ENCODE measurements at regions not wholly inside any gene's neighbourhood (a gene's known extent, or its start where the extent isn't known, plus 50 kb on each side); places are given as distances from the start of the nearest gene placed in this dataset.

DNA sequence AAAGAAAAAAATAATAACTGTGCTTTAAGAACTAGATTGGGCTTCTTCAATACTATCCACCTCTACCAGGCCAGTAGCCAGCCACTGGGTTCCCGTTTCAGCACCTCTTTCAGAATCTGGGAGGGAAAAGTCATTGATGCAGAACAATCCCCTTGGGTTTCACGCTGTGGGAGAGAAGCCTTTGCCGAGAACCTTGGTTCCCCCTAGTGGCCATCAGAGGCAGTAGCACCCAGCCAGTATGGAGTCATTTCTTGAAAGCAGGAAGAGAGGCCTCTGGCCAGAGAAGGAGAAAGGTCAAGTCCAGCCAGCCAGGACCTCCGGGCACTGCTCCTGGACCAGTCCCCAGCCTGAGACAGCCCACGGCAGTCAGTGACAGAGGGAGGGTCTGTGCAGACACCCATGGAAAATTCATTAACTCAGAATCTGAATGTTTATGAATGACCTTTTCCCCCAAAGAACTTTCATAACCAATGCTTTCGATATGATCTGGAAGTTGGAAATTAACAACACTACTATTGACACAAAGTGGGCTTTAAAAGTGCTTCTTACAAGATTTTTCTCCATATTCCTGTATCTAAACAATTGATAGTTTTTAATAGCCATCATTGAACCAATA is 51.2 kb upstream of the CDH5 start:
- DNase-seq: peak; percentile 76

DNA sequence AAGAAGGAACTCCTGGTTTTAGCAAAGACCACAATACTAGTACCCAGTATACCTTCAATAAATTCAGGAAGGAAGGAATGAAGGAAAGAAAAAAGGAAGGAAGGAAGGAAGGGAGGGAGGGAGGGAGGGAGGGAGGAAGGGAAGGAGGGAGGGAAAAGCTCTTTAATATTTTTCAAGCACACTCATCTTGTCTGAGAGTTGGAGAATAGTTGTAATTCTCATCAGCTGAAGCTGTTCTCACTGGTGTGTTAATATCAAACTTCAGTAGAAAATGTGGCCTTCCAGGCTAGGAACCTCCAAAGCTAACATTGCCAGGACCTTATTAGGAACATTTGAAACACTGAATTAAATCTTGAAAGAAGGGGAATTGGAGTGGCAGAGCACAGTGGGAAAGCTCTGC is 55.2 kb upstream of the CDH5 start:
- no peak for DNase-seq

- no peak for DNase-seq
These were observed 57.2 kb upstream of the CDH5 start for GRCh38 chr16:66309215-66309807.

DNA sequence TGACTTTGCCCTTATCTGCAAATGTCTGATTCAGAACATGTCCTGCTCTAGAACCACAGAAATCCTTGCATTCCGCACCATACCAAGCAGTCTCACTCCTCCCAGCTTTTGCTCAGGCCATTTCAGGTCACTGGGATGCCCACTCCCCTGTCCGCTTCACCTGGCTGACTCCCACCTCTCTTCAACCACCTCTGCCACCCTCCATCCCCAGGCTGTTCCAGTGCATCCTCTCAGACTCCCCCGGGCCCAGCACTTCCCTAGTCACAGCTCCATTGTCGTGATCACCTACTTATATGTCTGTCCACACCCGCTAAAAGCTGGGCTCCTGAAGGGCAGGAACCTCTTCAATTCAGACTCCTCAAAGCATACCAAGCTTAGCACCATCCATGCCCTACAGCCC is 58.4 kb upstream of the CDH5 start:
- DNase-seq: no peak

DNA sequence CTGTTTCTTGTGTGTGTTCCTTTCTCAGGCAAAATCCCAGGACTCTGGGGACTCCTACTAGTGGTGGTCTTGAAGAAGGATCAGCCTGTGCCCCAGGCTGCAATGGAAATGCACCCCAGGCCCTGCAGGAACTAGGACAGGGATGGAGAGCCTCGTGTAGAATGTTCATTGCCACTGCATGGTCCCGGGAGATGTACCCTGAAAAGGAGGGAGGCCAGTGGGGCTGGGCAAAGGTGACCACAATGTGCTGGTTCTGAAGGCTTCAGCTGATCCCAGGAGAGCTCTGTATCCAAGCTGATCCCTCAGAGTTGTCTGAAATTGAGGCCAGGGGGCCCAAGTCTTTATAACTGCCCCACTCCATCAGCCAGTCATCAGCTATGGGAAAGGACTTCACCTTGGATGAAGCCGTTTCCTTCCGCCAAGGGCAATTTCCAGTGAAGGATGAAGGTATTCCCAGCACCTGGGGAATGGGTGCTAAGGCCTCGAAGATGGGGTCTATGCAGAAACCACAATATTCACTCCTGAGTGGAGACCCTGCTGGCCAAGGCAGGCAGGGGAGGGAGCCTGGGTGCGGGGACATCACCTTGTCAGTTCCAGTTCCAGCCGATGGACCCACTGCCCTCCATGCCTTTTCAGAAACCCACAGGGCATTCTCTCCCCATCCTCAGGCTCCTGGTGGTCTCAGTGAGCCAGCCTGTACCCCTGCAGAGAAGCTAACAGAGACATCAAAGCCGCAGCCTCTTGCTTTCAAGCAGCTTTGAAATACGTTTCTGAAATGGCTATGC is 59.9 kb upstream of the CDH5 start:
- no peak for DNase-seq

DNA sequence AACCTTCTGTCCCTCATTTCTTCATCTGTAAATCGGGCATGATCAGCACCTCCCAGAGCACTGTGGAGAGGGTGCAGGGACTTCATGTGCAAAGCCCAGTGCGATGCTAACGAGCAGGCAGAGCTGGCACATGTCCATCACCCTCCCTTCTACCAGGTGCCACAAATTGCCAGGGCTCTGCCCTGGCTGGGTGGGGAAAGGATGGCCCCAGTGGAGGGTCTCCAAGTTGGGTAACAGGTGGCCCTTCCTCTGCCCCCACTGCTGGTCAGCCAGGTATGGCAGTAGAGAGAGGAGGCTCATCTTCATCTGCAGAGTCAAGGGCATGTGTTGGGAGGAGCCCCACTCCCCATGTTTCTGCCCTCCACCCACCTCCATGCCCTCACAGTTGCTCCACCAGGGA is 61.5 kb upstream of the CDH5 start:
- DNase-seq: no peak

DNA sequence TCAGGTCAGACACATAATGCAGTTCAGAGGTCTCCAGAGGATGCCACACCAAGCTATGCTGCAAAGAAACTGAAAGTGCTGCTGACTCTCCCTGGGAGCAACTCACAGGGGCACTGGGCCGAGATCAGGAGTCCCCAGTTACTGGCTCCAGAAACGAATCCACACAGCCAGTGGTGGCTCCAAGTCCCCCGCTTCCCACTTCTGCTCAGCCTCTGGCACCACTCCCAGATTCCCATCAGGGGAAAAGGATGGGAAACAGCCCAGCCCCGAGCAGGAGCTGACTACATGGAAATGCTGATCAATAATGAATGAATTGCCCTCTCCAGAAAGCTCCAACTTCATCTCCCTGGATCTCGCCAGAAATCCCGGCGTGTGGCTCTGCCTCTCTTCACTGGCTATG is 62.3 kb upstream of the CDH5 start:
- no peak for DNase-seq

DNA sequence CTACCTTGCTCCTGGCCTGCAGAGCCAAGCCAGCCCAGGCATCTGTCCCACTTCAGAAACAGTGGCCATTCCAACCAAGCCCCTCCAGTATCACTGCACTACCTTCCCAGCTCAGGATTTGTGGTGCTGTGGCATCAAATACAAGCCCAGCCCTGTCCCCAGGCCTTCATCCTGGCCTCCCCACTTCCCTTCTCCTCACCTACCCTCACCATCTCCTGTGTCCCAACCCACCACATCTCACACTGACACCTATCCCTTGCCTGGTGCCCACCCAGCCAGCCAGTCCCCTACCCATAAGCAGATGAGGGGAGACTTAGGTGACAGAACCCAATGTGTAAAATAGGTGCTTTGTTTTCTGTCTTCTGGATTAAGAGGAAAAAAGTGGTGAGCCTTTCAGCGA is 66.0 kb upstream of the CDH5 start:
- DNase-seq: no peak

DNA sequence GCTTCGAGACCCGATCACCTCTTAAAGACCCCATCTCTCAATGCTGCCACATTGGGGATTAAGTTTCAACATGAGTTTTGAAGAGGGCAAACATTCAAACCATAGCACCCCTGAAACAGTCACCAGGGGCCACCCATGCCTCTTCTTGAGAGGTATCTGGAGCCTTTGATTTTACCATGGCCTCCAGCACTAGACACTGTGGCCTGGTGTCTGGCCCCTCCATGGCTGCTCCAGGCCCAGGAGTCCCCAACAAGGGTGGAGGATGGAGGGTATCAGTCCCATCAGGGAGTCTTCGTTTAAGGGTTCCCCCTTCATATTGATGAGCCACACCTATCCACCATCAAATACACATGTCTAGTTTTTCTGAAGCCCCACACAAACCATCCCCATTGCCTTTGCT is 66.5 kb upstream of the CDH5 start:
- DNase-seq: no peak

- DNase-seq: no peak
These were observed 67.1 kb upstream of the CDH5 start for GRCh38 chr16:66299349-66299748.

GRCh38 chr16:66298571-66299120 is 67.8 kb upstream of the CDH5 start:
- DNase-seq: no peak

- DNase-seq: no peak
These were observed 68.5 kb upstream of the CDH5 start for GRCh38 chr16:66298006-66298405.

GRCh38 chr16:66296591-66296990 is 69.9 kb upstream of the CDH5 start:
- no peak for DNase-seq

DNA sequence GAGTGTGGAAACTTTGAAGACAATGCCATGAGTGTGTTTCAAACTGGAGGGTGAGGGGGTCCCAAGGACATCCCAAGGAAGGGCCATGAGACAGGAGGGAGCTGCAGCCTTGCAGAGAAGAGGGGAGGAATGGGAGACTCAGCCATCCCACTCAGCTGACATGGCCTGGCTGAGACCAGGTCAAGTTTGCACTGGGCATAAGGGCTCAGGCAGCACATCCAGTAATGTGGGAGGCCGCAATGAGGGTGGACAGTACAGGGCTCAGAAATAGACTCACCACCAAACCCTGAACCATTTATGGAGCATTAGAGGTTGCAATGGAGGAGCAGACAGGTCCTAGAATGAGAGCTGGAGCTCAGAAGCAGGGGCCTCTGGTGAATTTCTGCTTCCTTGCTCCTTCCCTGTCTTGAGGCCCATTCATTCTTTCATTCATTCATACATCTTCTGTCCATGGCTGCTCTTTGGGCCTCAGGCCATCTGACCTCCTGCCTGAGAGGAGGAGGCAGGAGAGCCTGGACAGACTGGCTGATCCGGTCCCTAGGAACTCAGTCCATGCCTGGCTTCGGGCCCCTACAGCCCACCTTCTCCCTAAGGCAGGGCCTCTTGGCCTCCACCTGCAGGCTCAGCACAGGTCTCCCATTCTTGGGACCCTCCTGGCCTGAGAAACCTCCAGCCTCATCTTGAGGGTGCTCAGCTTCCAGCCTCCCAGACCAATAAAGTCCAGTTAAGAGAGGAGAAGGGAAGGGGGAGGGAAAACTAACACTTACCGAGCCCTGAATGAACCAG is 70.5 kb upstream of the CDH5 start:
- DNase-seq: no peak

DNA sequence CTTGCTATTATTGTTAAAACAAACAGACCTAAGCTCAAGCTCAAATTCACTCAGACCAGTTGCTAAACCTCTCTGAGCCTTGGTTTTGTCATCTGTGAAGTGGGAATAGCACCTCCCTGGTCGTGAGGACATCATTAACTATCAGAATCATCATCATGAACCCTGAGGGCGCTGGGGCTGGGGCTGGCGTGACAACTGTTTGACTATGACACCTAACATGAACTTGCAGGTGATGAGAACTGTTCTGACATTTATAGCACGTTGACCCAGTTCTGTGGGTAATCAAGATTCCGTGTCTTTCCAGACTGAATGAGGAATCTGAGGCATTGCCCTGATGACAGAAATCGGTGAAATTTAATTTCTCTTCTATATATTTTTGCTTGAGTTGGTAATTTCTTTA is 71.3 kb upstream of the CDH5 start:
- no peak for DNase-seq

- DNase-seq: no peak
These were observed 72.0 kb upstream of the CDH5 start for GRCh38 chr16:66294507-66294906.

DNA sequence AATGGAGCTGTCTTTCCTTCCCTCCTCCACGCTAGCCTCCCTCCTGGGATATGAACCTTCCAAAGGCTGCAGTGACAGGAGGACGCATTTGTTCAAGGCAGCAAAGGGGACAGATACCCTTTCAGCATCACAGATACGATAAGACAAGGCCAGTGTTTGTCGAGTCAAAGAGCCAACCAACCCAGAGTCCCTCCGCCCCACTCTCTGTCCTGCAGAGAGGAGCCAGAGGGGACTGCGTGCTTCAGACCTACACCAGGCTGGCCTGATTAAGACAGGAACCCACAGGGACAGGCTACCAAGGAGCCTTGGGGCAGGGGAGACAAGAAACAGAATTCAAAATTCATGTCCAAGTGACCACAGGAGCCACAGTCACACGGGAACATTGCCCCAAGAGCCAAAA is 72.6 kb upstream of the CDH5 start:
- DNase-seq: no peak

DNA sequence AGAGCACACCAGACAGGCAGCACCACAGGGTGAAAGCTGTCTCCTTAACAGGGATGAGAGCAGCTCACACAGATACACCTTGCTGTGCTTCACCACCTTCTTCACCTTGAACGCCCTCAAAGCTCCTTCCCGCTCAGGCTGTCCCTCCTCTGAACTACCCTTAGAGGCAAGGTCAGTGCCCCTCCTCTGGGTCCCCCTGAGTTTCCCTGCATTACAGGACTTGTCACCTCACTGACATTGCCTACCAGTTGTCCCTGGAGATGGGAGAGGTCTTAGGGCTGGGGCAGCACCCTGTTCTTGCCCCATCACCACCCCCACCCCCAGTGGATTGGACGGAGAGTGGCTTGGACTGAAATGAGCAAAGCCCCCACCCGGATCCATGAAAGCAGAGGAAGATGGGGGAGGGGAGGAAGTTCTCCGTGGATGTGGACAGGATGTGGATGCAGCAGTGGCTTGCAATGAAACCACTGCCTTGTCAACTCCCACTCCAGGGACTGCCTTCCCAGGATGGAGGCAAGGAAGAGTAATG is 73.2 kb upstream of the CDH5 start:
- no peak for DNase-seq

DNA sequence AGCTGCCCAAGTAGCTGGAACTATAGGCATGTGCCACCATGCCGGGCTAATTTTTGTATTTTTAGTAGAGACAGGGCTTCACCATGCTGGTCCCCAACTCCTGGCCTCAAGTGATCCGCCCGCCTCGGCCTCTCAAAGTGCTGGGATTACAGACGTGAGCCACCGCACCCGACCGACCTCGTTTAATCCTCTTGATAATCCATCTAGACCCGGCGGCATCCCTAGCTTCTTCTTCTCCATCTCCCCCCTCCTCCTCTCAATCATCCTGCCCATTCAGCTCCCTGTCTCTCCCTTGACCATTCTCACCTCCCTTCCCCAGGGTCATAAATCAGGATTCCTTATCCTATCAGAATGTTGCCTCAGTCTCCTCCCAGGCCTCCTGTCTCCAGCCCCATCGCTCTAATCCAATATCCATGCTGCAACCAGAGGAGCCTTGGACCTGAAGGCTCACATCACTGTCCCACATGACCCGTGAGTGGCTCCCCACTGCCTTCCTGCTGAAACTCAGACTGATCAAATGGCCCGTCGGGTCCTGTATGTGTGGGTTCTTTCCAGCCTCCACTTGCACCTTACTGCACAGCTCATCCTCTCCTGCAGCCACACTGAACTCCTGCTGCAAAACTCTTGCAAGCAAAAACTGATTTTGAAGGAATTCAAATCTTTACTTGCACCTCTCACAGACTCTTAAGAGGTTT is 74.1 kb upstream of the CDH5 start:
- DNase-seq: no peak

DNA sequence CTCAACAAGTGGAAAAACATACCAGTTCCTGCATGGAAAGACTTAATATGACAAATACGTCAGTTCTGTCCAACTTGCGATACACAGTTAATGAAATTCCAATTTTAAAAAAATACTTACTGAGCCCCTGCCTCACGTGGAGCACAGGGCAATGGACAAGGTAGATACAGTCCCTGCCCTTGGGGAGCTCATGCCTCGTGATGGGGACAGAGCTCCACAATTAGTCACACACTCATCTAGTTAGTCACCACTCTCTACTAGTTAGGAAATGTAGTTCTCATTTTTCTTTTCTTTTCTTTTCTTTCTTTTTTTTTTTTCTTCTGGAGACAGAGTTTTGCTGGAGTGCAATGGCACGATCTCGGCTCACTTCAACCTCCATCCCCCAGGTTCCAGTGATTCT is 74.7 kb upstream of the CDH5 start:
- no peak for DNase-seq

DNA sequence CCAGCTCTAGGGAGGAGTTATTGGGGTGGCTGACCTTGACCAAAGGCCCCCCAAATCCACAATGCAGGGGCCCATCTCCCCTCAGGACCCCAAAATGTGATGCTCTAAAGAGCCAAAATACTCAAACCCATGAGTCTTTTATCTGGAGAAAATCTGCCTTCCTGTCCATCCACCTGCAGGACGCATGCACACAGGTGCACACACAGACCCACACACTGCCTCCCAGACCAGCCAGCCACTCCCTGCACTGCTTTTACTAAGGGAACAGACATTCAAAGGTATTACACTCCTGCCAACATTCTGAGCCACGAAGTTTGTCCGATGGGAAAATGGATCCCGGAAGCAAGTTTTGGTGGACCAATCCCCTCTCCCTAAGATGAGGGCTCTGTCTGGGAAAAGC is 76.1 kb upstream of the CDH5 start:
- no peak for DNase-seq

DNA sequence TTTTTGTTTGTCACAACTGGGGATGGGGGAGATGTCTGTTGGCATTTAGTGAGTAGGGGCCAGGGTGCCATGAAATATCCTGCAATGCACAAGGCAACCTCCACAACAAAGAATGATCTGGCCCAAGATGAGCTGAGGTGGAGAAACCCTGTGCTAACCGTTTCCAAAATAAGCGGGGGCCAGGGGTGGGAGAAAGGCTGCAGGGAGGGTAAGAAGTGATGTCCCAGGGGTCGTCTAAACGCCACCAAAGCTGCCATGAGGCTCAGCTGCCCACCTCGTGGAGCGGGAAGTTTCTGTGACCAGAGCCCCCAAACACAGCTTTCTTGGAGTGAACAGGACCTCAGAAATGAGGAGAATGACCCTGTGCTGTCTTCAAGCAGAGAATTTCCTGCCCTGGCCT is 76.5 kb upstream of the CDH5 start:
- DNase-seq: no peak
